HepG2 (cell line): ENCODE measurements at regions not wholly inside any gene's neighbourhood (a gene's known extent, or its start where the extent isn't known, plus 50 kb on each side); places are given as distances from the start of the nearest gene placed in this dataset.

Source experiments
- ATAC-seq: fragments of 200-7000 bp; cut with Tn5 transposase; 3 replicates; pipeline ENCODE4 v1.9.1; 2020; ENCODE audit warnings: mild to moderate bottlenecking, moderate library complexity
- BruUV-seq: library from RNA; stranded (reverse); fragments of 400-500 nt; replicated peaks from 2 replicates; lab custom pipeline; 2021; lab: Mats Ljungman, UMichigan
- CTCF ChIA-PET: fragments of 300-600 bp; formaldehyde crosslinking; extraction: SDS; loops from one replicate; lab custom pipeline; 2021; ENCODE audit warnings: low total read pairs, inconsistent platforms, low intra/inter-chr PET ratio; lab: Yijun Ruan, JAX
- POLR2A ChIA-PET: fragments of 350-600 bp; sonication (Branson Sonifier 250); formaldehyde crosslinking; loops from one replicate; lab custom pipeline; 2020; ENCODE audit warnings: antibody characterized with exemption, inconsistent platforms; lab: Yijun Ruan, JAX
- DNase-seq: peaks from one replicate; pipeline ENCODE4 v3.0.0-alpha.2; 2015; ENCODE audit warnings: low spot score
- FAIRE-seq: peaks from 3 replicates; lab custom pipeline; 2011; peaks lifted over from hg19 to GRCh38; lab: Jason Lieb, UNC
- H2AFZ ChIP-seq: one replicate; pipeline ENCODE4 v1.6.1; 2011; ENCODE audit warnings: low read length, inconsistent platforms
- H3K27ac ChIP-seq: fragments of 300-600 bp; 3 replicates; pipeline ENCODE4 v1.8.0; 2011; ENCODE audit warnings: mixed run types, mild to moderate bottlenecking, mixed read lengths, low read length, inconsistent platforms; ENCODE audit not compliant: insufficient read depth; ENCODE audit errors: extremely low read length
- H3K27me3 ChIP-seq, 2 experiments: fragments of 200-600 bp in 1 of 2; 2 replicates in 1 of 2; 3 replicates in 1 of 2; pipeline versions ENCODE4 v1.6.0 to v1.8.0; 2011; ENCODE audit warnings: low read length in 2 of 2, mild to moderate bottlenecking in 2 of 2, moderate library complexity in 2 of 2, inconsistent platforms in 1 of 2; ENCODE audit not compliant: insufficient read depth in 2 of 2, control insufficient read depth in 1 of 2
- H3K36me3 ChIP-seq, 2 experiments: fragments of 200-600 bp in 1 of 2; replicated peaks in 1 of 2; 2 replicates in 1 of 2; 3 replicates in 1 of 2; pipeline versions ENCODE4 v1.5.1 to v1.8.0; 2011; ENCODE audit warnings: low read length in 2 of 2, inconsistent platforms in 1 of 2; ENCODE audit not compliant: insufficient read depth in 2 of 2, control insufficient read depth in 1 of 2
- H3K4me1 ChIP-seq: 2 replicates; pipeline ENCODE4 v1.5.1; 2012; ENCODE audit warnings: low read length, inconsistent platforms; ENCODE audit not compliant: insufficient read depth
- H3K4me2 ChIP-seq: 2 replicates; pipeline ENCODE4 v1.6.0; 2011; ENCODE audit warnings: low read depth, low read length, inconsistent platforms
- H3K4me3 ChIP-seq, 3 experiments: fragments of 200-600 bp in 1 of 3; sonication (generic), shearing (Covaris generic) in 1 of 3; replicated peaks in 1 of 3; 2 replicates each; pipeline ENCODE4 v1.5.1; 2011 to 2016; ENCODE audit warnings: low read length in 3 of 3, inconsistent platforms in 2 of 3, low read depth in 2 of 3, mild to moderate bottlenecking in 2 of 3, control low read depth in 1 of 3, mixed read lengths in 1 of 3; ENCODE audit not compliant: insufficient read depth in 1 of 3
- H3K79me2 ChIP-seq: one replicate; pipeline ENCODE4 v1.6.1; 2011; ENCODE audit warnings: low read length, inconsistent platforms; ENCODE audit not compliant: insufficient read depth
- H3K9ac ChIP-seq: 2 replicates; pipeline ENCODE4 v1.6.0; 2011; ENCODE audit warnings: mild to moderate bottlenecking, low read depth, low read length, inconsistent platforms; ENCODE audit not compliant: insufficient read depth
- H3K9me3 ChIP-seq: 2 replicates; pipeline ENCODE4 v1.5.1; 2012; ENCODE audit warnings: mild to moderate bottlenecking, low read length
- H4K20me1 ChIP-seq: 2 replicates; pipeline ENCODE4 v1.6.0; 2011; ENCODE audit warnings: inconsistent platforms, mild to moderate bottlenecking, low read length, moderate library complexity; ENCODE audit not compliant: insufficient read depth
- BHLHE40 ChIP-seq: IDR thresholded peaks from 2 replicates; pipeline ENCODE4 v1.6.1; 2011; ENCODE audit warnings: low read length, improper control_type of control experiment
- CBX2 ChIP-seq, 2 experiments: fragments of 200-600 bp in 1 of 2; sonication (generic); formaldehyde crosslinking in 1 of 2; IDR thresholded peaks; 2 replicates each; pipeline versions ENCODE4 v1.7.0 to v1.8.1; 2018 to 2022; ENCODE audit warnings: low read depth in 2 of 2, low read length in 1 of 2, mild to moderate bottlenecking in 1 of 2, missing genetic modification reagents in 1 of 2
- EED ChIP-seq: sonication (generic); formaldehyde crosslinking; IDR thresholded peaks from 2 replicates; pipeline ENCODE4 v1.5.0; 2020; ENCODE audit warnings: mild to moderate bottlenecking, missing genetic modification reagents
- HCFC1 ChIP-seq: fragments of 150-350 bp; IDR thresholded peaks from 2 replicates; pipeline ENCODE4 v1.6.1; 2014; ENCODE audit warnings: low read depth, low read length
- SIX4 ChIP-seq: sonication (generic); formaldehyde crosslinking; IDR thresholded peaks from 2 replicates; pipeline ENCODE4 v1.4.0; 2020; ENCODE audit warnings: missing genetic modification reagents
- SMAD3 ChIP-seq: sonication (generic); formaldehyde crosslinking; IDR thresholded peaks from 2 replicates; pipeline ENCODE4 v1.4.0; 2020; ENCODE audit warnings: missing genetic modification reagents
- SOX13 ChIP-seq, 3 experiments: fragments of 450-650 bp in 1 of 3; sonication (generic) in 1 of 3; formaldehyde crosslinking in 1 of 3; IDR thresholded peaks in 2 of 3; conservative IDR thresholded peaks in 1 of 3; 2 replicates each; pipeline versions ENCODE4 v1.5.0 to v1.6.1; 2016 to 2020; ENCODE audit warnings: antibody characterized with exemption in 1 of 3, mild to moderate bottlenecking in 1 of 3, missing compliant biosample characterization in 1 of 3, missing genetic modification reagents in 1 of 3, moderate library complexity in 1 of 3
- XRCC5 ChIP-seq: fragments of 200-400 bp; formaldehyde crosslinking; optimal IDR thresholded peaks from 2 replicates; pipeline ENCODE3; 2017; ENCODE audit warnings: mild to moderate bottlenecking, low read length
- ZNF335 ChIP-seq: sonication (generic); formaldehyde crosslinking; IDR thresholded peaks from 2 replicates; pipeline ENCODE4 v1.4.0; 2020; ENCODE audit warnings: missing genetic modification reagents
- ZNF749 ChIP-seq: sonication (generic); formaldehyde crosslinking; IDR thresholded peaks from 2 replicates; pipeline ENCODE4 v1.8.0; 2022; ENCODE audit warnings: mild to moderate bottlenecking, missing genetic modification reagents, moderate library complexity, borderline replicate concordance
- WGBS: methylation state at CpG from one replicate; pipeline ENCODE4 v1.1.6; 2017; ENCODE audit warnings: low lambda C conversion rate; 5-methylcytosine and 5-hydroxymethylcytosine counted together
- in situ Hi-C: cut with HindIII; loops from 2 replicates; pipeline ENCODE4 v1.10.0; 2017; ENCODE audit warnings: low pct_unique_long_range_greater_than_20kb; ENCODE audit not compliant: extremely low pct_ligation_motif_present
- intact Hi-C: fragments of 100-400 bp; cut with micrococcal nuclease; formaldehyde crosslinking; loops from one replicate; pipeline ENCODE4 v1.10.0; 2022; ENCODE audit not compliant: unreplicated experiment
- TF ChIP-seq, protein P1 (sequence below): sonication (generic); formaldehyde crosslinking; IDR thresholded peaks from 2 replicates; pipeline ENCODE4 v1.5.1; 2020; ENCODE audit warnings: missing genetic modification reagents, mild to moderate bottlenecking, borderline replicate concordance
- TF ChIP-seq, protein P2 (sequence below): sonication (generic); formaldehyde crosslinking; IDR thresholded peaks from 2 replicates; pipeline ENCODE4 v1.9.0; 2021; ENCODE audit warnings: missing genetic modification reagents, borderline replicate concordance
- TF ChIP-seq, protein P3 (sequence below): fragments of 450-650 bp; IDR thresholded peaks from 2 replicates; pipeline ENCODE4 v1.6.1; 2017
- TF ChIP-seq, protein P4 (sequence below): sonication (generic); formaldehyde crosslinking; IDR thresholded peaks from 2 replicates; pipeline ENCODE4 v1.8.1; 2023; ENCODE audit warnings: mild to moderate bottlenecking, missing genetic modification reagents

DNA sequence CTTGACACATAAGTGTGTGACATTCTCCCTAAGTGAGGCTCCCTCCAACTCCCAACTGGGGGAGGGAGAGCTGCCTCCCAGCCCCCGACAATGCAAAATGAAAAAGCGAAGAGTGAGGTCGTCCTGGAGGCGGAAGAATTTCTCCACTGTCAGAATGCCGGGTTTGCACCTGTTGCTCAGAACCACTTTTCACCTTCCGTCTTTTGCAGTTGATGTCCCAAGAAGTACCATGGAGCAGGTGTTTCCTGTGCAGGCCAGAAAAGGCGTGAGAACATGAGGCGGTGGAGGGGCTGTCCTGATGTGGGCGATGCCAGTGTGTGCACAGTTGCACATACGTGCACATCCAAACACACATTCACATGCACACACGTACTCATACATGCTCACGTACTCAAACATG lies 158.6 kb upstream of the AJAP1 start (continued):
- TF ChIP-seq ZNF749 (CRISPR knock-in tag), result no peak
- no peak for TF ChIP-seq SMAD3 (CRISPR knock-in tag)
- TF ChIP-seq BHLHE40, result no peak
- no peak for TF ChIP-seq HCFC1

DNA sequence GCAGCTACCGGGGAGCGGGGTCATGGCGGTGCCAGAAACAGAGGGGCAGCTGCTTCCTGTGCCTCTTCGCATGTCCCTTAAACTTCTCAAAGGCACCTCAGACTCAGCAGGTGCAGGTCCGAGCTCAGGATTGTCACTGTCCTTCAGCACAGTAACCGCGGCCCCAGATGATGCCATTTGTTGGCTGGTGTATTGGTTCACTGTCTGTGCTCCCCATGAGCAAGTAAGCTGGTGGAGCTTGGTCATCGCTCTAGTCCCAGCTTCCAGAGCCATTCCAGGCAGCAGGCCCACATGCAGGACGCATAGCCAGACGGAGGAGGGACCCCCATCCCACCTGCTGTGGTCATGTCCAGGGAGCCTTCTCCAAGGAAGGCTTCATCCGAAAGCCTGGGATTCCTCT lies 154.0 kb upstream of the AJAP1 start:
- intact Hi-C loops, result no loop called here
- no peak for FAIRE-seq
- no TSS peak for BruUV-seq
- no peak for TF ChIP-seq SIX4 (CRISPR knock-in tag)
- no peak for TF ChIP-seq XRCC5
- no peak for TF ChIP-seq EED (CRISPR knock-in tag)
- TF ChIP-seq, protein P1, sequence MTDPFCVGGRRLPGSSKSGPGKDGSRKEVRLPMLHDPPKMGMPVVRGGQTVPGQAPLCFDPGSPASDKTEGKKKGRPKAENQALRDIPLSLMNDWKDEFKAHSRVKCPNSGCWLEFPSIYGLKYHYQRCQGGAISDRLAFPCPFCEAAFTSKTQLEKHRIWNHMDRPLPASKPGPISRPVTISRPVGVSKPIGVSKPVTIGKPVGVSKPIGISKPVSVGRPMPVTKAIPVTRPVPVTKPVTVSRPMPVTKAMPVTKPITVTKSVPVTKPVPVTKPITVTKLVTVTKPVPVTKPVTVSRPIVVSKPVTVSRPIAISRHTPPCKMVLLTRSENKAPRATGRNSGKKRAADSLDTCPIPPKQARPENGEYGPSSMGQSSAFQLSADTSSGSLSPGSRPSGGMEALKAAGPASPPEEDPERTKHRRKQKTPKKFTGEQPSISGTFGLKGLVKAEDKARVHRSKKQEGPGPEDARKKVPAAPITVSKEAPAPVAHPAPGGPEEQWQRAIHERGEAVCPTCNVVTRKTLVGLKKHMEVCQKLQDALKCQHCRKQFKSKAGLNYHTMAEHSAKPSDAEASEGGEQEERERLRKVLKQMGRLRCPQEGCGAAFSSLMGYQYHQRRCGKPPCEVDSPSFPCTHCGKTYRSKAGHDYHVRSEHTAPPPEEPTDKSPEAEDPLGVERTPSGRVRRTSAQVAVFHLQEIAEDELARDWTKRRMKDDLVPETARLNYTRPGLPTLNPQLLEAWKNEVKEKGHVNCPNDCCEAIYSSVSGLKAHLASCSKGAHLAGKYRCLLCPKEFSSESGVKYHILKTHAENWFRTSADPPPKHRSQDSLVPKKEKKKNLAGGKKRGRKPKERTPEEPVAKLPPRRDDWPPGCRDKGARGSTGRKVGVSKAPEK (CRISPR knock-in tag), result no peak
- TF ChIP-seq, protein P2, sequence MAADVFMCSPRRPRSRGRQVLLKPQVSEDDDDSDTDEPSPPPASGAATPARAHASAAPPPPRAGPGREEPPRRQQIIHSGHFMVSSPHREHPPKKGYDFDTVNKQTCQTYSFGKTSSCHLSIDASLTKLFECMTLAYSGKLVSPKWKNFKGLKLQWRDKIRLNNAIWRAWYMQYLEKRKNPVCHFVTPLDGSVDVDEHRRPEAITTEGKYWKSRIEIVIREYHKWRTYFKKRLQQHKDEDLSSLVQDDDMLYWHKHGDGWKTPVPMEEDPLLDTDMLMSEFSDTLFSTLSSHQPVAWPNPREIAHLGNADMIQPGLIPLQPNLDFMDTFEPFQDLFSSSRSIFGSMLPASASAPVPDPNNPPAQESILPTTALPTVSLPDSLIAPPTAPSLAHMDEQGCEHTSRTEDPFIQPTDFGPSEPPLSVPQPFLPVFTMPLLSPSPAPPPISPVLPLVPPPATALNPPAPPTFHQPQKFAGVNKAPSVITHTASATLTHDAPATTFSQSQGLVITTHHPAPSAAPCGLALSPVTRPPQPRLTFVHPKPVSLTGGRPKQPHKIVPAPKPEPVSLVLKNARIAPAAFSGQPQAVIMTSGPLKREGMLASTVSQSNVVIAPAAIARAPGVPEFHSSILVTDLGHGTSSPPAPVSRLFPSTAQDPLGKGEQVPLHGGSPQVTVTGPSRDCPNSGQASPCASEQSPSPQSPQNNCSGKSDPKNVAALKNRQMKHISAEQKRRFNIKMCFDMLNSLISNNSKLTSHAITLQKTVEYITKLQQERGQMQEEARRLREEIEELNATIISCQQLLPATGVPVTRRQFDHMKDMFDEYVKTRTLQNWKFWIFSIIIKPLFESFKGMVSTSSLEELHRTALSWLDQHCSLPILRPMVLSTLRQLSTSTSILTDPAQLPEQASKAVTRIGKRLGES (CRISPR knock-in tag), result no peak
- TF ChIP-seq SOX13 (IDR thresholded peaks at IDR 0.05), result no peak
- TF ChIP-seq SOX13 (CRISPR knock-in tag; conservative IDR thresholded peaks at IDR 0.05 in 1 of 2, IDR thresholded peaks at IDR 0.05 in 1 of 2), result no peak
- TF ChIP-seq, protein P3, sequence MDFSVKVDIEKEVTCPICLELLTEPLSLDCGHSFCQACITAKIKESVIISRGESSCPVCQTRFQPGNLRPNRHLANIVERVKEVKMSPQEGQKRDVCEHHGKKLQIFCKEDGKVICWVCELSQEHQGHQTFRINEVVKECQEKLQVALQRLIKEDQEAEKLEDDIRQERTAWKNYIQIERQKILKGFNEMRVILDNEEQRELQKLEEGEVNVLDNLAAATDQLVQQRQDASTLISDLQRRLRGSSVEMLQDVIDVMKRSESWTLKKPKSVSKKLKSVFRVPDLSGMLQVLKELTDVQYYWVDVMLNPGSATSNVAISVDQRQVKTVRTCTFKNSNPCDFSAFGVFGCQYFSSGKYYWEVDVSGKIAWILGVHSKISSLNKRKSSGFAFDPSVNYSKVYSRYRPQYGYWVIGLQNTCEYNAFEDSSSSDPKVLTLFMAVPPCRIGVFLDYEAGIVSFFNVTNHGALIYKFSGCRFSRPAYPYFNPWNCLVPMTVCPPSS, result no peak
- no peak for TF ChIP-seq CBX2 (IDR thresholded peaks at IDR 0.05; ENCODE audit: low read depth, low read length)
- no peak for TF ChIP-seq CBX2 (CRISPR knock-in tag; IDR thresholded peaks at IDR 0.05; ENCODE audit: low read depth)
- TF ChIP-seq, protein P4, sequence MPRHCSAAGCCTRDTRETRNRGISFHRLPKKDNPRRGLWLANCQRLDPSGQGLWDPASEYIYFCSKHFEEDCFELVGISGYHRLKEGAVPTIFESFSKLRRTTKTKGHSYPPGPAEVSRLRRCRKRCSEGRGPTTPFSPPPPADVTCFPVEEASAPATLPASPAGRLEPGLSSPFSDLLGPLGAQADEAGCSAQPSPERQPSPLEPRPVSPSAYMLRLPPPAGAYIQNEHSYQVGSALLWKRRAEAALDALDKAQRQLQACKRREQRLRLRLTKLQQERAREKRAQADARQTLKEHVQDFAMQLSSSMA (CRISPR knock-in tag), result no peak
- no peak for TF ChIP-seq ZNF335

More for the DNA sequence above, 154.0 kb upstream of the AJAP1 start:
- H2AFZ ChIP-seq, result no peak overlapping the region
- H3K36me3 ChIP-seq, result no peaks in the 10 kb centered on the region
- ATAC-seq (no peak), DNase-seq (no peak)
- H3K4me3 ChIP-seq, result no peak overlapping the region
- in situ Hi-C loops, result no loop called here
- ChIA-PET POLR2A (no interaction called here), CTCF (no interaction called here)
- H4K20me1 ChIP-seq, result no peaks in the 10 kb centered on the region
- H3K79me2 ChIP-seq, result no peaks in the 10 kb centered on the region
- no peaks in the 10 kb centered on the region for H3K4me1 ChIP-seq
- WGBS, result 73% methylated on average over 5 of the region's 11 CpGs
- H3K9ac ChIP-seq, result no peak overlapping the region
- H3K27me3 ChIP-seq, result peaks cover 0 to 8% of the 10 kb centered on the region in 2 experiments; a peak in 3 of 5 replicates
- no peak overlapping the region for H3K4me2 ChIP-seq
- no peak overlapping the region for H3K27ac ChIP-seq
- no peaks in the 10 kb centered on the region for H3K9me3 ChIP-seq
